Esophagus muscularis mucosa (tissue), 4 donors: ENCODE measurements at regions not wholly inside any gene's neighbourhood (a gene's known extent, or its start where the extent isn't known, plus 50 kb on each side); places are given as distances from the start of the nearest gene placed in this dataset.

Experiments used
- CTCF ChIP-seq, 3 experiments: fragments of 200-600 bp in 2 of 3; fragments of 450-650 bp in 1 of 3; sonication (generic) in 2 of 3; IDR thresholded peaks; one replicate each; pipeline ENCODE4 v1.5.1; 2017 to 2019; ENCODE audit warnings: antibody characterized with exemption in 3 of 3, mild to moderate bottlenecking in 2 of 3, moderate library complexity in 1 of 3
- EP300 ChIP-seq: sonication (generic); formaldehyde crosslinking; IDR thresholded peaks from one replicate; pipeline ENCODE4 v1.6.1; 2017; ENCODE audit warnings: antibody characterized with exemption
- POLR2A ChIP-seq: fragments of 450-650 bp; IDR thresholded peaks from one replicate; pipeline ENCODE4 v1.6.1; 2017; ENCODE audit warnings: antibody characterized with exemption, moderate library complexity, mild to moderate bottlenecking, low read depth

- no peak for TF ChIP-seq POLR2A
- TF ChIP-seq CTCF (IDR thresholded peaks at IDR 0.05) = no peak
- no peak for TF ChIP-seq EP300
Observed at GRCh38 chr2:142435847-142436246, 305.0 kb upstream of the LRP1B start.
